Esophagus (tissue), 2 donors: ENCODE measurements at regions not wholly inside any gene's neighbourhood (a gene's known extent, or its start where the extent isn't known, plus 50 kb on each side); places are given as distances from the start of the nearest gene placed in this dataset.

ENCODE experiments used
- H3K27ac ChIP-seq, 2 donors: one replicate each; pipeline ENCODE4 v1.5.1; 2013; ENCODE audit warnings: low read depth in 2 of 2, mild to moderate bottlenecking in 2 of 2, inconsistent platforms in 1 of 2, low read length in 1 of 2, moderate library complexity in 1 of 2
- H3K27me3 ChIP-seq, 2 donors: one replicate each; pipeline ENCODE4 v1.6.1; 2013; ENCODE audit warnings: low read length in 2 of 2, control low read depth in 1 of 2, mild to moderate bottlenecking in 1 of 2; ENCODE audit not compliant: insufficient read depth in 2 of 2, control insufficient read depth in 1 of 2
- H3K36me3 ChIP-seq, 2 donors: one replicate each; pipeline ENCODE4 v1.6.1; 2013; ENCODE audit warnings: low read length in 1 of 2; ENCODE audit not compliant: control insufficient read depth in 2 of 2, insufficient read depth in 2 of 2
- H3K4me1 ChIP-seq, 2 donors: one replicate each; pipeline ENCODE4 v1.6.1; 2013; ENCODE audit warnings: low read length in 1 of 2; ENCODE audit not compliant: control insufficient read depth in 2 of 2, insufficient read depth in 2 of 2
- H3K4me3 ChIP-seq, 2 donors: one replicate each; pipeline ENCODE4 v1.5.1; 2013; ENCODE audit warnings: low read length in 2 of 2, mild to moderate bottlenecking in 2 of 2, low read depth in 1 of 2, moderate library complexity in 1 of 2
- H3K9me3 ChIP-seq, 2 donors: one replicate each; pipeline ENCODE4 v1.6.1; 2013; ENCODE audit warnings: mild to moderate bottlenecking in 2 of 2, low read depth in 1 of 2, low read length in 1 of 2, moderate library complexity in 1 of 2; ENCODE audit not compliant: control insufficient read depth in 2 of 2, insufficient read depth in 1 of 2
- WGBS, 2 donors: extraction: QIAGEN DNeasy Blood & Tissue Kit; methylation state at CpG; one replicate each; pipeline ENCODE4 v1.1.7; 2013; 5-methylcytosine and 5-hydroxymethylcytosine counted together
- donor health status: healthy with polysubstance abuse.
- donor health status: Bipolar disorder and iron deficiency.

DNA sequence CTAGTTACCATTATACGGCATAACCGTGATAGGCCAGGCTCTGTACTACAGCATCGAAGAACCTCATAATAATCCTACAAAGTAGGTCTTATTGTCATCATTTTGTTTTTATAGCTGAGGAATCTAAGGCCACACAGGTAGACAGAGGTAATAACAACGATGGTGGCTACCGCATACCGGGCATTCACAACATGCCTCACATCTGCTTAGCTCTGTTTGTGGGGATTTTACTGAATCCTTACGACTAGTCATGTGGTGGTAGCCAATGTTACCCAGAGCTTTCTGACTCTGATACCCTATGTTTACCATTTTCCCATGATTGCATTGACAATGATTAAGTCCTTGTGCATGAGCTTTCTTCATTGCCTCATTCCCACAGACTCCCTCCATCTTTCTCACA is 269.4 kb downstream of the TCF7L2 start:
- H3K4me3 ChIP-seq: no peak overlapping the region
- no peaks in the 10 kb centered on the region for H3K9me3 ChIP-seq
- 93% methylated on average over 7 of the region's 7 CpGs for WGBS, 2 donors
- H3K27ac ChIP-seq: no peak overlapping the region
- H3K4me1 ChIP-seq: no peaks in the 10 kb centered on the region
- H3K27me3 ChIP-seq: no peaks in the 10 kb centered on the region
- H3K36me3 ChIP-seq: no peaks in the 10 kb centered on the region

DNA sequence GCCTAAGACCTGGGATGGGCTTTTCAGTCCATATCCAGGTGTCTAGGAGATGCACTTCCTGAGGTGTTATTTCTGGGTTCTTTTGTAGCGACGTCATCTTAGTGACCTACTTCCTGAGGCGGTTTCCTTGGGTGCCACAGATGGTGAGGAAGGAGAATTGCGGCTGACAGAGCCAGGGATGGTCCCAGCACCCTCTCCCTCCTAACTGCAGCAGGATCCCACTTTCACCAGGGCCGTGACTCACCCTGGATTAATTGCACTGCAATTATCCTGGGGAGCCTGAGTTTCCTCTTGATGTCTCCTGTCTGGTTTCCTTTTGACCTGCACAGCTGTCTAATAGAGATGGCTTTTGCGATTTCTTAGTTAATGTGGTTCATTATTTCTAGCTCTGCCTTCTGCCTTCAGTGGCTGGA is 271.7 kb downstream of the TCF7L2 start:
- 49 to 57% methylated on average over 6 of the region's 6 CpGs for WGBS, 2 donors
- Histone ChIP-seq H3K36me3 (no peaks in the 10 kb centered on the region), H3K4me1 (no peaks in the 10 kb centered on the region), H3K27ac (no peak overlapping the region), H3K9me3 (no peaks in the 10 kb centered on the region), H3K4me3 (no peak overlapping the region), H3K27me3 (no peaks in the 10 kb centered on the region)

DNA sequence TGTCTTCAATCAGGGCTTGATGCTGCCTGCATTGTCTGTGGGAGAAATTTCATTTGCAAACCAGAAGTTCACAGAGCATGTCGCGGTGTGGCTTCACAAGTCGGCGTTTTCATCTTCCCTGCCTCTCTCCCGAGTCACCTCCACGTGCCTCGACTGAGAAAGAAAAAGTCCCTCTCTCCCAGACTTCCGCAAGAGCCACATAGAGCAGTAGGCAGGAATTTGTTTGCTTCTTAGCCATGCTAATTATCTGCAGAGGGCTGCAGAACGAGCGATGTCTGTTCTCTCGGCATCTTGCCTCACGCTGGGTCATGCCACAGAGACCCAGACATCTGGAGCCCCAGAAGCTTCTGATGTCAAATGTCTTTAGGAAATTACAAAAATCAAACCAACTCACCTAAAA is 272.2 kb downstream of the TCF7L2 start:
- Histone ChIP-seq H3K9me3 (no peaks in the 10 kb centered on the region), H3K4me3 (no peak overlapping the region), H3K36me3 (no peaks in the 10 kb centered on the region), H3K27me3 (no peaks in the 10 kb centered on the region), H3K4me1 (no peaks in the 10 kb centered on the region), H3K27ac (no peak overlapping the region)
- WGBS, 2 donors: 68 to 75% methylated on average over 12 of the region's 12 CpGs

DNA sequence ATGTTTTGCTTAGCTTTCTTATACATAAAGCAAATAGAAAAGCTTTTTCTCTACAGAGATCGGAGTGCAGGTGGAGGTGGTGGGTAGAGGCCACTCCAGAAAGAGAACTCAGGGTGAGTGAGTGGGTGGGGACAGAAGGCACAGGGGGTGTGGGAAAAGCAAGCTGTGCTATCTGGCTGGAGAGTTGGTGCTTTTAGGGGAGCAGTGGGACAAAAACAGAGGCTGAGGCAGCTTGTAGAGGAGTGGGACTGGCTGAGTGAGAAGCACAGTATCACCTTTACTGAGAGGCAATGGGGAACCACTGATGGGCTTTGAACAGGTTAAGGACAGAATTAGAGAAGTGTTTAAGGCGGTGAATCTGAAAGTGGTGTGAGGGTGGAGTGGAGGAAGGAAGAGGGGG is 275.3 kb downstream of the TCF7L2 start:
- Histone ChIP-seq H3K27ac (no peak overlapping the region), H3K9me3 (no peaks in the 10 kb centered on the region), H3K4me3 (no peak overlapping the region), H3K36me3 (no peaks in the 10 kb centered on the region), H3K4me1 (no peaks in the 10 kb centered on the region), H3K27me3 (no peaks in the 10 kb centered on the region)
- 69 to 88% methylated on average over 2 of the region's 2 CpGs for WGBS, 2 donors

DNA sequence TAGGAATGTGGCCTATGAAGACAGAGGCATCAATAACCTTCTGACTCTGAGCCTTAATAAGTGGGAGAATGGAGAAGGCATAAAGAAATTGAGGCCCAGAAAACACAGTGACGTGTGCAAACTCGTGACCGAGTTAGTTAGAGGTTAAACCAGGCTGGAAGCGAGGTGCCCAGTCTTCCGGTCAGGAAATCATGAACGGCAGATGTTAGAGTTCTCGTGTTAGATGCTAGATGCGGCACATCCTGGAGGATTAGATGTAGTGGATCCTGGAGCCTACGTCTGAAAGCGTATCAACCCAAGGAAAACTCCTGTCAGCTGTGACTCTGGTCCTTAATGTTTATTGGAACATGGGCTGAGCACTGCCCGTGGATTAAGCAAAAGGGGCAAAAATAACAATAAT is 275.9 kb downstream of the TCF7L2 start:
- Histone ChIP-seq H3K4me3 (no peak overlapping the region), H3K36me3 (no peaks in the 10 kb centered on the region), H3K4me1 (no peaks in the 10 kb centered on the region), H3K27me3 (no peaks in the 10 kb centered on the region), H3K9me3 (no peaks in the 10 kb centered on the region), H3K27ac (no peak overlapping the region)
- WGBS, 2 donors: 90 to 92% methylated on average over 11 of the region's 11 CpGs

DNA sequence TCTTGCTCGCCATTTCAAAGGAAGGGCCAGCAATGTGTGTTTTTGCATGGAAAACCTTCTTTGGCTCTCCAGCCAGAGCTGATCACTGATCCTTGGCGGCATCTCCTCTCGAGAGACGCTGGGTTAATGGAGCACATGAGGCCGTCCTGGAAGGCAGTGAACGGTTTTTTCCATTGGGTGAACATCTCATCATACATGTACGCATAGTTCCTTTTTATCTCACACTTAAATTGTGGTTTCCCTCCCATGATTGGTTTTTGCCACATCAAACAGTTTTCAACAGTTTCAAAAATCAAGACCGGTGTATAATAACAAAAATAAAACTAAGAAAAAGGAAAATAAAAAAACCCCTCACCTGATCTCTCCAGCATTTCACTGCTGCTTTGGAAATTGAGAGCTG is 276.4 kb downstream of the TCF7L2 start:
- Histone ChIP-seq H3K4me1 (no peaks in the 10 kb centered on the region), H3K36me3 (no peaks in the 10 kb centered on the region), H3K4me3 (no peak overlapping the region), H3K27ac (no peak overlapping the region), H3K9me3 (no peaks in the 10 kb centered on the region), H3K27me3 (no peaks in the 10 kb centered on the region)
- WGBS, 2 donors: 79 to 81% methylated on average over 8 of the region's 8 CpGs

DNA sequence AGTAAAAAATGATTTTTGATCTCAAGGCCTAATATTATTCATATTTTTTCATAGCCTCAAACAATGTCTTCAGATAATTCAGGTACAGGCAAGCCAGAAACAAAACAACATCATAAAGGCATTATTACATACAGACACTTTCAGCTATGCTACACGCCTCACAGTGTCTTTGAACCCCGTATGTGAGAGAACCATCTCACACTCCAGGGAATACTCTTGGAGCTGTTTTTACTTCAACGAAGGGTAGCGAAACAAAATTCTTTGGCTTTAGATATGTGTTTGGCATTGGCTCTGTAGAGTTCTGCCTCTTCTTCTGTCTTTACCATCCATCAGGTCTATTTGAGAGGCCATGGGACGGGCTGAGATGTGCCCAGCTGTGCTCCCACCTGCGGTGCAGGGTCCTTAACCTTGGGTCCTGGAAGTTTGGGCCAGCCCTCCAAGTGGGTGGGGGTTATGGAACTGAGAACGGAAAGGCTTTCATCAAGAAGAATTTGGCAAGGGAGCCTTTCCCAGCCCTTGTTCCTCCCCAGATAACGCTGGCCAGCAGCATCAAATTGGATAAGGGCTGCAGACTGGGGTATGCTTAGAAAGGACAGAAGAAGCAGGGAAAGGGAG is 276.9 kb downstream of the TCF7L2 start:
- Histone ChIP-seq H3K4me1 (no peaks in the 10 kb centered on the region), H3K4me3 (no peak overlapping the region), H3K27ac (no peak overlapping the region), H3K36me3 (no peaks in the 10 kb centered on the region), H3K27me3 (no peaks in the 10 kb centered on the region), H3K9me3 (no peaks in the 10 kb centered on the region)
- 82% methylated on average over 8 of the region's 8 CpGs for WGBS, 2 donors

DNA sequence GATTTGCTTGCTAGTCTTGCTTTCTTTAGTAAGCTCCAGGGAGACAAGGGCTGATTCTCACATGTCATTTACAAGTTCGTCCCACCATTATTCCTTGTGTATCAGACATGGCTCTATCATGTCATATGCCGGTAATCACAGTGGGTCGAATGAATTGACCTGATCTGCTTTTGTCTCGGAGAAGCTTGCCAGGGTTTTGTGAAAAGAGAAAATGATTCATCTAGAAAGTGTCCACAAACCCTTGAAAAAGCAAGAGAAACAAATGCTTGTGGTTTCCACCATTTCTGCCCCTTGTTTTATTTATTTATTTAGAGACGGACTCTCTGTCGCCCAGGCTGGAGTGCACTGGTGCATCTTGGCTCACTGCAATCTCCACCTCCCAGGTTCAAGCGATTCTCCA is 278.5 kb downstream of the TCF7L2 start:
- H3K9me3 ChIP-seq: no peaks in the 10 kb centered on the region
- H3K27ac ChIP-seq: no peak overlapping the region
- H3K27me3 ChIP-seq: no peaks in the 10 kb centered on the region
- WGBS, 2 donors: 79 to 89% methylated on average over 7 of the region's 7 CpGs
- H3K4me1 ChIP-seq: no peaks in the 10 kb centered on the region
- no peaks in the 10 kb centered on the region for H3K36me3 ChIP-seq
- H3K4me3 ChIP-seq: no peak overlapping the region

DNA sequence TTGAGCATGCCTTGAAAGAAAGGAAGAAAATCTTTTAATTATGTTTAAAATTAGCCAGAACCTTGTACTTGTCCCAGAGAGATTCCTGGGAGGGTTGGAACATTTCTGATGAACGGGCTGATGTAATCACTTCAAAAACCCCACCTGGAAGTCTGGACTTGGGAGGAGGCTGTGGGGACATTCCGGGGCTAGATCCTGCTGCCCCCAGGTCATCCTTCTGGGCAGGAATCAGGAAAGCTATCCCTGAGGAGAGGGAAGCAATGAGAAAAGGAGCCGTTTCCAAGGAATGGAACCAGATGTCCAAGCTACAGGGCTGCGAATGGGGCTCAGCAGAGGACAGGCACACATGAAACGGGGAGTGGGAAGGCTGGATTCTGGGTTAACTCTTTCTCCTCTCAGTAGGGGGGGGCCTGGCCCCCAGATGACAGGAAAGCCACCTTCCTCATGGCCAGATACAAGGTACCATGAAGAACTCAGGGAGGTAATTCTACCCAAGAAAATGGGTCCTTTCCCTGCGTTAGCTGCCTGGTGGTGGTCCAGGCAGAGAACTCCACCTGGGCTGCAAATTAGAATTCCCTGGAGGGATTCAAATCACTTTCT is 280.1 kb downstream of the TCF7L2 start:
- Histone ChIP-seq H3K36me3 (no peaks in the 10 kb centered on the region), H3K9me3 (no peaks in the 10 kb centered on the region), H3K27ac (no peak overlapping the region), H3K4me3 (no peak overlapping the region), H3K4me1 (no peaks in the 10 kb centered on the region), H3K27me3 (no peaks in the 10 kb centered on the region)
- 50 to 56% methylated on average over 6 of the region's 6 CpGs for WGBS, 2 donors

DNA sequence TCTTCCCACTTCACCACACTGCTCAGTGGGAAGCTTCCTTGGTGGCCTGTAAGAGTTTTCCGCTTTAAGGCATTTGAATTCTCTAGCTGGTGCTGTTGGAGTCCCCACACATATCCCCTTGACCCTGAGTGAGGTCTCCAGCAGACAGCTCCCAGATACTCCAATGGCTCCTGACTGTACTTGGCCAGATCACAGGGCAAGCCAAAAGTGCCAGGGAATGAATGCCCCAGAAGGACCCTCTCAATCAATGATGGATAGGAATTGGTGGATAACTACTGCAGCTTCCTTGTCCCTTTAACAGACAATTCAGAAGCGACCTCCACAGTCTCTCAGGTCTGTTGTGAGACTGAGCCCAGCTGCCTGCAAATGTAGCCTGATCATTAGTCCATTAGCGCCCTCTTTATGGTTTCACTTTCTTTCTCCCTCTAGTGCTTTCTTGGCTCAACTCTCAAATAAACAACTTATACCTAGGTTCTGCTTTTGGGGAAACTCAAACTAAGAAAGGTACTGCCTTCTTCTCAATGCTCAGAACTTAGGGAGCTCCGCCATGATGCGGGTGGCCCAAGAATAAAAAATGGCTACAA is 283.0 kb downstream of the TCF7L2 start:
- H3K4me1 ChIP-seq: no peaks in the 10 kb centered on the region
- no peaks in the 10 kb centered on the region for H3K27me3 ChIP-seq
- H3K9me3 ChIP-seq: no peaks in the 10 kb centered on the region
- H3K27ac ChIP-seq: no peak overlapping the region
- H3K4me3 ChIP-seq: no peak overlapping the region
- WGBS, 2 donors: 83 to 92% methylated on average over 5 of the region's 5 CpGs
- no peaks in the 10 kb centered on the region for H3K36me3 ChIP-seq
